Prostate gland (tissue), 2 donors: ENCODE measurements at regions not wholly inside any gene's neighbourhood (a gene's known extent, or its start where the extent isn't known, plus 50 kb on each side); places are given as distances from the start of the nearest gene placed in this dataset.
"Not testable (repeated sequence)": the region's sequence is repeated elsewhere in the genome, so short reads cannot be mapped to it uniquely, and the experiment has no call there.

Experiments
- DNase-seq: peaks from one replicate; pipeline ENCODE4 v3.0.0-alpha.2; 2019; ENCODE audit warnings: low spot score
- H3K27ac ChIP-seq, 2 donors: fragments of 200-600 bp; sonication (generic); 2 replicates each; pipeline ENCODE4 v1.5.1; 2017 to 2019
- H3K27me3 ChIP-seq: fragments of 200-600 bp; sonication (generic); replicated peaks from 2 replicates; pipeline ENCODE4 v1.5.1; 2019; ENCODE audit not compliant: insufficient read depth
- H3K36me3 ChIP-seq, 2 donors: fragments of 200-600 bp; sonication (generic); 1 replicate in 1 of 2; 2 replicates in 1 of 2; pipeline versions ENCODE4 v1.5.1 to v1.8.1; 2017 to 2019
- H3K4me1 ChIP-seq: fragments of 200-600 bp; sonication (generic); replicated peaks from 2 replicates; pipeline ENCODE4 v1.5.1; 2019
- H3K4me3 ChIP-seq, 2 donors: fragments of 200-600 bp; sonication (generic); 2 replicates each; pipeline ENCODE4 v1.5.1; 2017 to 2019
- H3K9me3 ChIP-seq: fragments of 200-600 bp; sonication (generic); 2 replicates; pipeline ENCODE4 v1.5.1; 2017
- POLR2A ChIP-seq: fragments of 450-650 bp; IDR thresholded peaks from one replicate; pipeline ENCODE4 v1.6.1; 2016; ENCODE audit warnings: antibody characterized with exemption, mild to moderate bottlenecking
- POLR2AphosphoS5 ChIP-seq: sonication (generic); formaldehyde crosslinking; IDR thresholded peaks from one replicate; pipeline ENCODE4 v1.6.1; 2017; ENCODE audit warnings: antibody characterized with exemption
- WGBS: methylation state at CpG from one replicate; pipeline ENCODE4 v1.1.5; 2018; 5-methylcytosine and 5-hydroxymethylcytosine counted together
- intact Hi-C: fragments of 100-400 bp; cut with DNase I; formaldehyde crosslinking; loops from one replicate; pipeline ENCODE4 v1.14.2; 2022
- small RNA-seq, 2 donors: library from RNA; depleted of rRNA; stranded (forward); fragments of <200 nt; gene quantifications; one replicate each; pipeline ENCODE3, GENCODE V24; 2016
- TF ChIP-seq, protein P1 (sequence below), 4 experiments: fragments of 200-600 bp in 2 of 4; fragments of 450-650 bp in 2 of 4; sonication (generic) in 2 of 4; IDR thresholded peaks; 1 replicate in 3 of 4; 2 replicates in 1 of 4; pipeline ENCODE4 v1.5.1; 2016 to 2019; ENCODE audit warnings: antibody characterized with exemption in 4 of 4, mild to moderate bottlenecking in 2 of 4, moderate library complexity in 2 of 4

DNA sequence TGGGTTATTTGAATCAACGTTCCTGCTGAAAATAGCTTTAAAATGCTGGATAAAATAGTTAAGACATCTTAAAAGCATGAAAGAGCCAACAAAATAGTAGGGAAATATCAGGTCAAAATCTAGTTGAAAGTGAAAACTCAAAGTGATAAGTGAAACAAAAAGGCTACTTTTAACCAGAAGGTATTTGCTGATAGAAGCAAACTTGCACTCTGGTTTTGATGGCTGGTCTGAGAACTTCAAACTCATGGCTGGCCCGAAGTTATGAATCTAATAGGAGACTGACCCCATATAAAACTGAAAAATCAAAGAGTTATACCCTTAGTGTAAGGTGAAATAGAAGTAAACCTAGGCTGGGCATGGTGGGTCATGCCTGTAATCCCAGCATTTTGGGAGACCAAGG, 66.3 kb upstream of the HOXC13 start:
- no peaks in the 10 kb centered on the region for H3K36me3 ChIP-seq
- H3K4me3 ChIP-seq = no peak overlapping the region
- no peaks in the 10 kb centered on the region for H3K4me1 ChIP-seq
- no peak for DNase-seq
- no peak overlapping the region for H3K27ac ChIP-seq
- H3K9me3 ChIP-seq = no peaks in the 10 kb centered on the region
- no peaks in the 10 kb centered on the region for H3K27me3 ChIP-seq
- intact Hi-C loops = no loop called here
- 57% methylated on average over 2 of the region's 2 CpGs for WGBS
- no peak for TF ChIP-seq POLR2A
- no peak for TF ChIP-seq POLR2AphosphoS5
- TF ChIP-seq, protein P1, sequence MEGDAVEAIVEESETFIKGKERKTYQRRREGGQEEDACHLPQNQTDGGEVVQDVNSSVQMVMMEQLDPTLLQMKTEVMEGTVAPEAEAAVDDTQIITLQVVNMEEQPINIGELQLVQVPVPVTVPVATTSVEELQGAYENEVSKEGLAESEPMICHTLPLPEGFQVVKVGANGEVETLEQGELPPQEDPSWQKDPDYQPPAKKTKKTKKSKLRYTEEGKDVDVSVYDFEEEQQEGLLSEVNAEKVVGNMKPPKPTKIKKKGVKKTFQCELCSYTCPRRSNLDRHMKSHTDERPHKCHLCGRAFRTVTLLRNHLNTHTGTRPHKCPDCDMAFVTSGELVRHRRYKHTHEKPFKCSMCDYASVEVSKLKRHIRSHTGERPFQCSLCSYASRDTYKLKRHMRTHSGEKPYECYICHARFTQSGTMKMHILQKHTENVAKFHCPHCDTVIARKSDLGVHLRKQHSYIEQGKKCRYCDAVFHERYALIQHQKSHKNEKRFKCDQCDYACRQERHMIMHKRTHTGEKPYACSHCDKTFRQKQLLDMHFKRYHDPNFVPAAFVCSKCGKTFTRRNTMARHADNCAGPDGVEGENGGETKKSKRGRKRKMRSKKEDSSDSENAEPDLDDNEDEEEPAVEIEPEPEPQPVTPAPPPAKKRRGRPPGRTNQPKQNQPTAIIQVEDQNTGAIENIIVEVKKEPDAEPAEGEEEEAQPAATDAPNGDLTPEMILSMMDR (IDR thresholded peaks at IDR 0.05) = no peak

GRCh38 chr12:53877961-53878360, 60.7 kb upstream of the HOXC13 start:
- DNase-seq, H3K36me3 ChIP-seq, H3K4me3 ChIP-seq, H3K4me1 ChIP-seq, H3K27ac ChIP-seq, H3K27me3 ChIP-seq, H3K9me3 ChIP-seq, intact Hi-C loops: not testable (repeated sequence)
- WGBS = 91% methylated on average over 3 of the region's 3 CpGs

DNA sequence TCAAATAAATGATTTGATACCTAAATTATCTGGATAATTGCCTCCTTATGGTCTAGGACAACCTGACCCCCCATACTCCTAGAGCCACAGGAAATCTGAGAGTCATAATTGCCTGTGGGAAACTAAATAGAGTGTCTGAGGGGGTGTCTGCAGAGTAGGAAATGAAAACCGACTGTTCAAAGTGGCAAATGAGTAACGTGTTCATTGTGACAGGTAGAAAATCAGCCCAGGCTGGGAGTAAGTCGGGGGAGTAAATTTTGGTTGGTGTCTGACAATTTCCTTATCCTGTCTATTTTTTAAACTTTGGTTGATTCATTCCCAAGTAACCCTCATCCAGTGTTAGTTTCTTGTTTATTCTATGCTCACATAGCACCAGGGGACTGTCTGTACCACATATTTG, 51.6 kb upstream of the HOXC13 start:
- no peak overlapping the region for H3K27ac ChIP-seq
- no peaks in the 10 kb centered on the region for H3K36me3 ChIP-seq
- no peak overlapping the region for H3K4me3 ChIP-seq
- no peaks in the 10 kb centered on the region for H3K9me3 ChIP-seq
- intact Hi-C loops = no loop called here
- no peaks in the 10 kb centered on the region for H3K4me1 ChIP-seq
- no peak for DNase-seq
- WGBS = 43% methylated on average over 3 of the region's 3 CpGs
- TF ChIP-seq, protein P1 (IDR thresholded peaks at IDR 0.05) = no peak
- TF ChIP-seq POLR2A (no peak), POLR2AphosphoS5 (no peak)
- H3K27me3 ChIP-seq = no peaks in the 10 kb centered on the region

- Histone ChIP-seq H3K4me1 (no peaks in the 10 kb centered on the region), H3K27me3 (no peaks in the 10 kb centered on the region), H3K4me3 (no peak overlapping the region), H3K27ac (no peak overlapping the region), H3K9me3 (no peaks in the 10 kb centered on the region), H3K36me3 (no peaks in the 10 kb centered on the region)
- 60% methylated on average over 2 of the region's 2 CpGs for WGBS
- no peak for TF ChIP-seq POLR2AphosphoS5
- no peak for TF ChIP-seq POLR2A
- TF ChIP-seq, protein P1 (IDR thresholded peaks at IDR 0.05) = no peak
- intact Hi-C loops = no loop called here
- no peak for DNase-seq
Observed at GRCh38 chr12:53887881-53888280, 50.8 kb upstream of the HOXC13 start.

Small RNA genes lying in the stretch of these regions (small RNA-seq; reads per million reads assigned to genes)
- gene RN7SKP289 = 0 reads per million in 2 donors
